ENCODE measurements at regions not wholly inside any gene's neighbourhood (a gene's known extent, or its start where the extent isn't known, plus 50 kb on each side); places are given as distances from the start of the nearest gene placed in this dataset.
A peak's percentile ranks its signal among the peaks of the same experiment; 100 is the strongest.

DNA sequence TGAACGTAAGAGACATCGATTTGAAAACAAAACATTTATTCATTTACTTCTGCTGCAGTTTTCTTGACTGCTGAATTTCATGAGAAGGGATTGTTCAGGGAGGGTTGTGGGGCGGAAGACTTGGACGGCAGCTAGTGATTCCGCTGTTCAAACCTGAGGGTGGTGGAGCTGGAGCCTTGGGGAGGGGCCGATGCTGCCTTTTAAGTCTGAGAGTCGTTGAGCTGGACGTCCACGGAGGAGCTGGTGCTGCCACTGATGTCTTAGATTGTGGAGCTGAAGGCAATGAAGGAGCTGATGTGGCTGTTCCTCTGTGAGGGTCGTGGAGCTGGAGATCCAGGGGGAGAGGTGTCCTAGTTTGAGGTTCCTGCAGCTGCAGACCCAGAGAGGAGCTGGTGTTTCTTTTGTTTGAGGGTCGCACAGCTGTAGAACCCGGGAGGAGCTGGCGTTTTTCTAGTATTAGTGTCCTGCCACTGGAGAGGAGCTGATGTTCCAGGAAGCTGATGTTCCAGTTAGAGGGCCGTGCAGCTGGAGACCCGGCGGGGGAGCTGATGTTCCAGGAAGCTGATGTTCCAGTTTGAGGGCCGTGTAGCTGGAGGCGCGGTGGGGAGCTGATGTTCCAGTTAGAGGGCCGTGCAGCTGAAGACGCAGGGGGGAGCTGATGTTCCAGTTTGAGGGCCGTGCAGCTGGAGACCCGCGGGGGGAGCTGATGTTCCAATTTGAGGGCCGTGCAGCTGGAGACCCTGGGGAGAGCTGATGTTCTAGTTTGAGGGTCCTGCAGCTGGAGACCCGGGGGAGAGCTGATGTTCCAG, 150.9 kb downstream of the RTP5 start:
- Histone ChIP-seq H3K4me3 (no peak overlapping the region), H3K9me3 (replicated peaks; ENCODE audit: control insufficient read depth, insufficient read depth, low read length) (no peaks in the 10 kb centered on the region), H2AFZ (ENCODE audit: control insufficient read depth, low read depth, low read length) (no peak overlapping the region), H3K36me3 (ENCODE audit: control insufficient read depth in 2 of 2, insufficient read depth in 2 of 2, low read length in 1 of 2) (no peaks in the 10 kb centered on the region), H3K4me2 (ENCODE audit: control insufficient read depth, insufficient read depth) (no peak overlapping the region), H4K20me1 (ENCODE audit: control insufficient read depth, insufficient read depth) (no peaks in the 10 kb centered on the region), H3K79me2 (ENCODE audit: control insufficient read depth, insufficient read depth, low read length) (no peaks in the 10 kb centered on the region), H3K4me1 (ENCODE audit: control insufficient read depth, insufficient read depth, low read length) (no peaks in the 10 kb centered on the region), H3K27ac (ENCODE audit: control insufficient read depth, insufficient read depth) (no peak overlapping the region), H3K27me3 (replicated peaks in 1 of 2; ENCODE audit: control insufficient read depth in 2 of 2, insufficient read depth in 2 of 2, low read length in 1 of 2) (no peaks in the 10 kb centered on the region; a peak in 3 of 4 replicates), H3K9ac (ENCODE audit: control insufficient read depth, insufficient read depth, low read length) (no peak overlapping the region)
- FAIRE-seq (no peak), ATAC-seq (no peak), DNase-seq (ENCODE audit: low read depth, low spot score) (no peak)
- in situ Hi-C loops (cut with MboI), result no loop called here
- RAD21 ChIA-PET (ENCODE audit: unreplicated experiment), result interaction anchor here (1.2 to 1.4 kb wide), 2 partner anchors 22 to 70 kb away, joined by 3 to 9 read pairs; no protein-coding TSS in a partner anchor
- CTCF ChIA-PET, result interaction anchor here (1.1 to 2.9 kb wide), 3 partner anchors 11 to 69 kb away, joined by 4 to 14 read pairs (median 4); no protein-coding TSS in a partner anchor
- no TSS peak for BruUV-seq (replicated peaks)
- intact Hi-C loops (cut with micrococcal nuclease; ENCODE audit: unreplicated experiment), result no loop called here
- SMC1A ChIA-PET (ENCODE audit: uncharacterized antibody, unreplicated experiment), result interaction anchor here (0.8 to 1.3 kb wide), 5 partner anchors 12 to 60 kb away, joined by 3 to 5 read pairs (median 4); no protein-coding TSS in a partner anchor
- POLR2A ChIA-PET, result no interaction called here
- WGBS (ENCODE audit: insufficient coverage, insufficient replicate concordance, low lambda C conversion rate, missing lambda C conversion rate), result 27% methylated on average over 26 of the region's 26 CpGs
- TF ChIP-seq, protein P1, sequence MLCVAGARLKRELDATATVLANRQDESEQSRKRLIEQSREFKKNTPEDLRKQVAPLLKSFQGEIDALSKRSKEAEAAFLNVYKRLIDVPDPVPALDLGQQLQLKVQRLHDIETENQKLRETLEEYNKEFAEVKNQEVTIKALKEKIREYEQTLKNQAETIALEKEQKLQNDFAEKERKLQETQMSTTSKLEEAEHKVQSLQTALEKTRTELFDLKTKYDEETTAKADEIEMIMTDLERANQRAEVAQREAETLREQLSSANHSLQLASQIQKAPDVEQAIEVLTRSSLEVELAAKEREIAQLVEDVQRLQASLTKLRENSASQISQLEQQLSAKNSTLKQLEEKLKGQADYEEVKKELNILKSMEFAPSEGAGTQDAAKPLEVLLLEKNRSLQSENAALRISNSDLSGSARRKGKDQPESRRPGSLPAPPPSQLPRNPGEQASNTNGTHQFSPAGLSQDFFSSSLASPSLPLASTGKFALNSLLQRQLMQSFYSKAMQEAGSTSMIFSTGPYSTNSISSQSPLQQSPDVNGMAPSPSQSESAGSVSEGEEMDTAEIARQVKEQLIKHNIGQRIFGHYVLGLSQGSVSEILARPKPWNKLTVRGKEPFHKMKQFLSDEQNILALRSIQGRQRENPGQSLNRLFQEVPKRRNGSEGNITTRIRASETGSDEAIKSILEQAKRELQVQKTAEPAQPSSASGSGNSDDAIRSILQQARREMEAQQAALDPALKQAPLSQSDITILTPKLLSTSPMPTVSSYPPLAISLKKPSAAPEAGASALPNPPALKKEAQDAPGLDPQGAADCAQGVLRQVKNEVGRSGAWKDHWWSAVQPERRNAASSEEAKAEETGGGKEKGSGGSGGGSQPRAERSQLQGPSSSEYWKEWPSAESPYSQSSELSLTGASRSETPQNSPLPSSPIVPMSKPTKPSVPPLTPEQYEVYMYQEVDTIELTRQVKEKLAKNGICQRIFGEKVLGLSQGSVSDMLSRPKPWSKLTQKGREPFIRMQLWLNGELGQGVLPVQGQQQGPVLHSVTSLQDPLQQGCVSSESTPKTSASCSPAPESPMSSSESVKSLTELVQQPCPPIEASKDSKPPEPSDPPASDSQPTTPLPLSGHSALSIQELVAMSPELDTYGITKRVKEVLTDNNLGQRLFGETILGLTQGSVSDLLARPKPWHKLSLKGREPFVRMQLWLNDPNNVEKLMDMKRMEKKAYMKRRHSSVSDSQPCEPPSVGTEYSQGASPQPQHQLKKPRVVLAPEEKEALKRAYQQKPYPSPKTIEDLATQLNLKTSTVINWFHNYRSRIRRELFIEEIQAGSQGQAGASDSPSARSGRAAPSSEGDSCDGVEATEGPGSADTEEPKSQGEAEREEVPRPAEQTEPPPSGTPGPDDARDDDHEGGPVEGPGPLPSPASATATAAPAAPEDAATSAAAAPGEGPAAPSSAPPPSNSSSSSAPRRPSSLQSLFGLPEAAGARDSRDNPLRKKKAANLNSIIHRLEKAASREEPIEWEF (IDR thresholded peaks at IDR 0.05; ENCODE audit: insufficient replicate concordance, low read depth, low read length), result no peak
- TF ChIP-seq, protein P2, sequence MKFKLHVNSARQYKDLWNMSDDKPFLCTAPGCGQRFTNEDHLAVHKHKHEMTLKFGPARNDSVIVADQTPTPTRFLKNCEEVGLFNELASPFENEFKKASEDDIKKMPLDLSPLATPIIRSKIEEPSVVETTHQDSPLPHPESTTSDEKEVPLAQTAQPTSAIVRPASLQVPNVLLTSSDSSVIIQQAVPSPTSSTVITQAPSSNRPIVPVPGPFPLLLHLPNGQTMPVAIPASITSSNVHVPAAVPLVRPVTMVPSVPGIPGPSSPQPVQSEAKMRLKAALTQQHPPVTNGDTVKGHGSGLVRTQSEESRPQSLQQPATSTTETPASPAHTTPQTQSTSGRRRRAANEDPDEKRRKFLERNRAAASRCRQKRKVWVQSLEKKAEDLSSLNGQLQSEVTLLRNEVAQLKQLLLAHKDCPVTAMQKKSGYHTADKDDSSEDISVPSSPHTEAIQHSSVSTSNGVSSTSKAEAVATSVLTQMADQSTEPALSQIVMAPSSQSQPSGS (IDR thresholded peaks at IDR 0.05; ENCODE audit: low read length), result no peak
- no peak for TF ChIP-seq SUPT20H (IDR thresholded peaks at IDR 0.05; ENCODE audit: borderline replicate concordance, control insufficient read depth, low read depth, low read length)
- TF ChIP-seq RAD21 (IDR thresholded peaks at IDR 0.05; ENCODE audit: insufficient read depth, low read depth, low read length), result peak; percentile 29; the same call in 1 of the 2 replicates
- no peak for TF ChIP-seq JUNB (IDR thresholded peaks at IDR 0.05)
- TF ChIP-seq, protein P3, sequence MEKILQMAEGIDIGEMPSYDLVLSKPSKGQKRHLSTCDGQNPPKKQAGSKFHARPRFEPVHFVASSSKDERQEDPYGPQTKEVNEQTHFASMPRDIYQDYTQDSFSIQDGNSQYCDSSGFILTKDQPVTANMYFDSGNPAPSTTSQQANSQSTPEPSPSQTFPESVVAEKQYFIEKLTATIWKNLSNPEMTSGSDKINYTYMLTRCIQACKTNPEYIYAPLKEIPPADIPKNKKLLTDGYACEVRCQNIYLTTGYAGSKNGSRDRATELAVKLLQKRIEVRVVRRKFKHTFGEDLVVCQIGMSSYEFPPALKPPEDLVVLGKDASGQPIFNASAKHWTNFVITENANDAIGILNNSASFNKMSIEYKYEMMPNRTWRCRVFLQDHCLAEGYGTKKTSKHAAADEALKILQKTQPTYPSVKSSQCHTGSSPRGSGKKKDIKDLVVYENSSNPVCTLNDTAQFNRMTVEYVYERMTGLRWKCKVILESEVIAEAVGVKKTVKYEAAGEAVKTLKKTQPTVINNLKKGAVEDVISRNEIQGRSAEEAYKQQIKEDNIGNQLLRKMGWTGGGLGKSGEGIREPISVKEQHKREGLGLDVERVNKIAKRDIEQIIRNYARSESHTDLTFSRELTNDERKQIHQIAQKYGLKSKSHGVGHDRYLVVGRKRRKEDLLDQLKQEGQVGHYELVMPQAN (conservative IDR thresholded peaks at IDR 0.05), result no peak
- TF ChIP-seq NR2C1 (IDR thresholded peaks at IDR 0.05), result no peak
- TF ChIP-seq, protein P4, sequence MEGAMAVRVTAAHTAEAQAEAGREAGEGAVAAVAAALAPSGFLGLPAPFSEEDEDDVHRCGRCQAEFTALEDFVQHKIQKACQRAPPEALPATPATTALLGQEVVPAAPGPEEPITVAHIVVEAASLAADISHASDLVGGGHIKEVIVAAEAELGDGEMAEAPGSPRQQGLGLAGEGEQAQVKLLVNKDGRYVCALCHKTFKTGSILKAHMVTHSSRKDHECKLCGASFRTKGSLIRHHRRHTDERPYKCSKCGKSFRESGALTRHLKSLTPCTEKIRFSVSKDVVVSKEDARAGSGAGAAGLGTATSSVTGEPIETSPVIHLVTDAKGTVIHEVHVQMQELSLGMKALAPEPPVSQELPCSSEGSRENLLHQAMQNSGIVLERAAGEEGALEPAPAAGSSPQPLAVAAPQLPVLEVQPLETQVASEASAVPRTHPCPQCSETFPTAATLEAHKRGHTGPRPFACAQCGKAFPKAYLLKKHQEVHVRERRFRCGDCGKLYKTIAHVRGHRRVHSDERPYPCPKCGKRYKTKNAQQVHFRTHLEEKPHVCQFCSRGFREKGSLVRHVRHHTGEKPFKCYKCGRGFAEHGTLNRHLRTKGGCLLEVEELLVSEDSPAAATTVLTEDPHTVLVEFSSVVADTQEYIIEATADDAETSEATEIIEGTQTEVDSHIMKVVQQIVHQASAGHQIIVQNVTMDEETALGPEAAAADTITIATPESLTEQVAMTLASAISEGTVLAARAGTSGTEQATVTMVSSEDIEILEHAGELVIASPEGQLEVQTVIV (IDR thresholded peaks at IDR 0.05; ENCODE audit: borderline replicate concordance, partially characterized antibody), result no peak
